ENCODE measurements at regions not wholly inside any gene's neighbourhood (a gene's known extent, or its start where the extent isn't known, plus 50 kb on each side); places are given as distances from the start of the nearest gene placed in this dataset.

DNA sequence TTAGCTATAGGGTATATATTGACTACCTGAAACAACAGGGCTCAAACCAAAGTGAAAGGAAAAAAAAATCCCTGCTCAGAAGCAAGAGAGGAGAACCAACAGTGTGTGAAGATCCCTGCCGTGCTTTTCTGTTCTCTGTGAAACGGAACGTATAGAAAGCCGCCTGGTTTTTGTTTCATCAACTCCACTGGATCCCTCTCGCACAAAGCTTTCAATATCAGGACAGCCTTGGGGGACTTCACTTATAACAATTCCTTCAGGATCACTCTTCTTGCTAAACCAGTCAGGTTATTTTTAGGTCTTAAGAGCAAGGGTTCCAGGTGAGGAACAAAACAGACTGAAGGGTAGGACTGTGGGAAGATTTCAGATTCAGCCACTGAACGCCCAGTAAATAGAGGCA, 151.1 kb upstream of the CACNA2D1 start:
- H3K14ac ChIP-seq (replicated peaks; ENCODE audit: low read depth, low read length): 0 out of 2 replicates have a peak overlapping the region, but pooled peaks have one; percentile 19
- ATAC-seq (ENCODE audit: low read depth) (no peak; the same call in 1 of the 2 replicates), DNase-seq (no peak)
- H4K91ac ChIP-seq (ENCODE audit: insufficient read depth, low read depth, low read length): no peak overlapping the region
- no peak overlapping the region for H2BK20ac ChIP-seq (ENCODE audit: low read depth, low read length)
- BruUV-seq (replicated peaks): no TSS peak
- in situ Hi-C loops (cut with MboI; ENCODE audit: low sequenced_read_pairs) (loop anchor here (25.0 kb wide), 1 partner anchor 557 kb away; no protein-coding TSS in a partner anchor), intact Hi-C loops (cut with micrococcal nuclease) (no loop called here), dilution Hi-C loops (cut with HindIII; ENCODE audit: low sequenced_read_pairs, unreplicated experiment) (no loop called here)
- H3K27ac ChIP-seq (ENCODE audit: insufficient read depth, low read length): no peak overlapping the region
- no peak overlapping the region for H3K18ac ChIP-seq (ENCODE audit: low read depth, low read length)
- H3K79me1 ChIP-seq (ENCODE audit: low read depth in 1 of 2, low read length in 2 of 2): no peaks in the 10 kb centered on the region
- no peak overlapping the region for H3K56ac ChIP-seq (ENCODE audit: extremely low read depth, insufficient read depth, low read length)
- peak overlapping the region; percentile 56; the same call in 1 of the 2 replicates for H3K23ac ChIP-seq (ENCODE audit: low read depth, low read length)
- no peak overlapping the region for H2BK120ac ChIP-seq (ENCODE audit: low read depth, low read length)
- no peak overlapping the region for H2AK9ac ChIP-seq (replicated peaks; ENCODE audit: low read depth, low read length, poor library complexity)
- CTCF ChIA-PET: no interaction called here
- no CpG with 5 or more reads among the region's 6 CpGs for WGBS, 2 experiments (ENCODE audit: extremely low coverage in 2 of 2, insufficient read length in 1 of 2)
- 0 out of 2 replicates have a peak, but pooled peaks cover 2% of the 10 kb centered on the region for H3K4me1 ChIP-seq (ENCODE audit: control insufficient read depth, insufficient read depth, low read length)
- H3K4me3 ChIP-seq (ENCODE audit: insufficient read depth, low read depth, low read length): no peak overlapping the region
- no peaks in the 10 kb centered on the region for H3K9me3 ChIP-seq (ENCODE audit: control insufficient read depth, insufficient read depth, low read length)
- POLR2A ChIA-PET (ENCODE audit: unreplicated experiment): interaction anchor here (0.6 kb wide), 1 partner anchor 860 kb away, joined by 3 read pairs; no protein-coding TSS in a partner anchor
- no peaks in the 10 kb centered on the region for H3K9me1 ChIP-seq (ENCODE audit: insufficient read depth, low read length)
- H2BK5ac ChIP-seq (ENCODE audit: low read depth, low read length, poor library complexity, severe bottlenecking): no peak overlapping the region
- H3K36me3 ChIP-seq (ENCODE audit: control insufficient read depth, insufficient read depth, low read length): no peaks in the 10 kb centered on the region
- no peaks in the 10 kb centered on the region; the same call in 1 of the 2 replicates for H3K27me3 ChIP-seq (ENCODE audit: control insufficient read depth, insufficient read depth, low read length)
- H3K4ac ChIP-seq (ENCODE audit: low read depth, low read length): no peak overlapping the region
- no peak overlapping the region for H3K9ac ChIP-seq (ENCODE audit: low read depth, low read length)
- peak overlapping the region; percentile 7; the same call in 1 of the 2 replicates for H4K5ac ChIP-seq (ENCODE audit: low read depth, low read length)
- H3K4me2 ChIP-seq (ENCODE audit: low read depth, low read length): peak overlapping the region; percentile 71
- no peak overlapping the region for H2BK15ac ChIP-seq (ENCODE audit: low read depth, low read length)
- TF ChIP-seq BHLHE40 (IDR thresholded peaks at IDR 0.05; ENCODE audit: low read depth, low read length): no peak
- TF ChIP-seq RFX5 (IDR thresholded peaks at IDR 0.05; ENCODE audit: low read depth, low read length): no peak
- TF ChIP-seq, protein P1, sequence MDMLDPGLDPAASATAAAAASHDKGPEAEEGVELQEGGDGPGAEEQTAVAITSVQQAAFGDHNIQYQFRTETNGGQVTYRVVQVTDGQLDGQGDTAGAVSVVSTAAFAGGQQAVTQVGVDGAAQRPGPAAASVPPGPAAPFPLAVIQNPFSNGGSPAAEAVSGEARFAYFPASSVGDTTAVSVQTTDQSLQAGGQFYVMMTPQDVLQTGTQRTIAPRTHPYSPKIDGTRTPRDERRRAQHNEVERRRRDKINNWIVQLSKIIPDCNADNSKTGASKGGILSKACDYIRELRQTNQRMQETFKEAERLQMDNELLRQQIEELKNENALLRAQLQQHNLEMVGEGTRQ (IDR thresholded peaks at IDR 0.05; ENCODE audit: low read depth, low read length): no peak
- TF ChIP-seq POLR2A (IDR thresholded peaks at IDR 0.05; ENCODE audit: low read depth, low read length): no peak
- TF ChIP-seq MXI1 (IDR thresholded peaks at IDR 0.05; ENCODE audit: borderline replicate concordance, low read depth, low read length): no peak
- no peak for TF ChIP-seq CHD1 (IDR thresholded peaks at IDR 0.05; ENCODE audit: low read depth, low read length)
- TF ChIP-seq MAZ (IDR thresholded peaks at IDR 0.05; ENCODE audit: borderline replicate concordance, low read depth, low read length): no peak
- TF ChIP-seq FOS (IDR thresholded peaks at IDR 0.05; ENCODE audit: low read depth, low read length): no peak
- TF ChIP-seq NFE2L2 (IDR thresholded peaks at IDR 0.05; ENCODE audit: low read depth, low read length): no peak
- TF ChIP-seq, protein P2, sequence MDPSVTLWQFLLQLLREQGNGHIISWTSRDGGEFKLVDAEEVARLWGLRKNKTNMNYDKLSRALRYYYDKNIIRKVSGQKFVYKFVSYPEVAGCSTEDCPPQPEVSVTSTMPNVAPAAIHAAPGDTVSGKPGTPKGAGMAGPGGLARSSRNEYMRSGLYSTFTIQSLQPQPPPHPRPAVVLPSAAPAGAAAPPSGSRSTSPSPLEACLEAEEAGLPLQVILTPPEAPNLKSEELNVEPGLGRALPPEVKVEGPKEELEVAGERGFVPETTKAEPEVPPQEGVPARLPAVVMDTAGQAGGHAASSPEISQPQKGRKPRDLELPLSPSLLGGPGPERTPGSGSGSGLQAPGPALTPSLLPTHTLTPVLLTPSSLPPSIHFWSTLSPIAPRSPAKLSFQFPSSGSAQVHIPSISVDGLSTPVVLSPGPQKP (IDR thresholded peaks at IDR 0.05; ENCODE audit: borderline replicate concordance, low read depth, low read length): no peak
- no peak for TF ChIP-seq MAFK (IDR thresholded peaks at IDR 0.05; ENCODE audit: low read depth, low read length)
- no peak for TF ChIP-seq RAD21 (IDR thresholded peaks at IDR 0.05; ENCODE audit: low read length)
- peak overlapping the region; percentile 61 for H2AFZ ChIP-seq (replicated peaks; ENCODE audit: low read length, poor library complexity)
- no peak overlapping the region; a peak in 1 of 4 replicates for H4K8ac ChIP-seq (ENCODE audit: low read depth in 2 of 2, low read length in 2 of 2)
- H2AK5ac ChIP-seq (ENCODE audit: low read depth, low read length): no peak overlapping the region
- no peaks in the 10 kb centered on the region for H4K20me1 ChIP-seq (ENCODE audit: insufficient read depth, low read length)
